ENCODE measurements at regions not wholly inside any gene's neighbourhood (a gene's known extent, or its start where the extent isn't known, plus 50 kb on each side); places are given as distances from the start of the nearest gene placed in this dataset.

DNA sequence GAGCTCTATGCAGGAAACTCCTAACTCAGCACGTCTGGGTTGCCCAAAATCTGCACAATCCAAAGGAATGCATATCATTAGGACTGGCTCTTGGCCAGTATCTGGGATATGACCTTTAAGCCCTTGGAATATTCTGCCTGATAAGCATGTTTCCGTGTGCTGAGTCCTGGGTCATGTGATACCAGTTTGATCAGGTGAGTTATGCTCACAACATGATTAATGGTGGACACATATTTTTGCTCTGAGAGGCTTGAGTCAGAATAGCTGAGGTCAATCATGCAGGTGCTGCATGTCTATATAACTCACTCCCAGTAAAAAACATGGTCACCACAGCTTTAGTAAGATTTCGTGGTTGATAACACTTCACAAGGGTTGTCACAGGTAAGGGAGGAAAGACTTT is 408.8 kb downstream of the YTHDC2 start:
- no peak overlapping the region for H3K9ac ChIP-seq (ENCODE audit: low read depth, low read length)
- H2BK120ac ChIP-seq (ENCODE audit: low read depth, low read length) = no peak overlapping the region
- H3K36me3 ChIP-seq (ENCODE audit: control insufficient read depth, insufficient read depth, low read length) = no peaks in the 10 kb centered on the region
- H3K4me3 ChIP-seq (ENCODE audit: insufficient read depth, low read depth, low read length) = no peak overlapping the region
- POLR2A ChIA-PET (ENCODE audit: unreplicated experiment) = no interaction called here
- no peaks in the 10 kb centered on the region for H4K20me1 ChIP-seq (ENCODE audit: insufficient read depth, low read length)
- dilution Hi-C loops (cut with HindIII; ENCODE audit: low sequenced_read_pairs, unreplicated experiment) (no loop called here), intact Hi-C loops (cut with micrococcal nuclease) (no loop called here), in situ Hi-C loops (cut with MboI; ENCODE audit: low sequenced_read_pairs) (no loop called here)
- no peak overlapping the region for H2BK5ac ChIP-seq (ENCODE audit: low read depth, low read length, poor library complexity, severe bottlenecking)
- H2BK15ac ChIP-seq (ENCODE audit: low read depth, low read length) = no peak overlapping the region
- no peaks in the 10 kb centered on the region for H3K27me3 ChIP-seq (ENCODE audit: control insufficient read depth, insufficient read depth, low read length)
- H4K5ac ChIP-seq (ENCODE audit: low read depth, low read length) = no peak overlapping the region
- H3K18ac ChIP-seq (ENCODE audit: low read depth, low read length) = no peak overlapping the region
- no peak overlapping the region for H2AK5ac ChIP-seq (ENCODE audit: low read depth, low read length)
- no peaks in the 10 kb centered on the region for H3K4me1 ChIP-seq (ENCODE audit: control insufficient read depth, insufficient read depth, low read length)
- no peak overlapping the region for H3K14ac ChIP-seq (replicated peaks; ENCODE audit: low read depth, low read length)
- no CpG with 5 or more reads among the region's 3 CpGs for WGBS, 2 experiments (ENCODE audit: extremely low coverage in 2 of 2, insufficient read length in 1 of 2)
- no peaks in the 10 kb centered on the region for H3K9me1 ChIP-seq (ENCODE audit: insufficient read depth, low read length)
- H3K79me1 ChIP-seq (ENCODE audit: low read depth in 1 of 2, low read length in 2 of 2) = no peaks in the 10 kb centered on the region
- no peak for TF ChIP-seq CEBPB (IDR thresholded peaks at IDR 0.05; ENCODE audit: low read depth, low read length)
- no peak for TF ChIP-seq BHLHE40 (IDR thresholded peaks at IDR 0.05; ENCODE audit: low read depth, low read length)
- no peak for TF ChIP-seq FOS (IDR thresholded peaks at IDR 0.05; ENCODE audit: low read depth, low read length)
- TF ChIP-seq MAZ (IDR thresholded peaks at IDR 0.05; ENCODE audit: borderline replicate concordance, low read depth, low read length) = no peak
- TF ChIP-seq, protein P1, sequence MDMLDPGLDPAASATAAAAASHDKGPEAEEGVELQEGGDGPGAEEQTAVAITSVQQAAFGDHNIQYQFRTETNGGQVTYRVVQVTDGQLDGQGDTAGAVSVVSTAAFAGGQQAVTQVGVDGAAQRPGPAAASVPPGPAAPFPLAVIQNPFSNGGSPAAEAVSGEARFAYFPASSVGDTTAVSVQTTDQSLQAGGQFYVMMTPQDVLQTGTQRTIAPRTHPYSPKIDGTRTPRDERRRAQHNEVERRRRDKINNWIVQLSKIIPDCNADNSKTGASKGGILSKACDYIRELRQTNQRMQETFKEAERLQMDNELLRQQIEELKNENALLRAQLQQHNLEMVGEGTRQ (IDR thresholded peaks at IDR 0.05; ENCODE audit: low read depth, low read length) = no peak
- TF ChIP-seq SMC3 (IDR thresholded peaks at IDR 0.05; ENCODE audit: low read depth, low read length) = no peak
- TF ChIP-seq MXI1 (IDR thresholded peaks at IDR 0.05; ENCODE audit: borderline replicate concordance, low read depth, low read length) = no peak
- TF ChIP-seq CHD1 (IDR thresholded peaks at IDR 0.05; ENCODE audit: low read depth, low read length) = no peak
- no peak for TF ChIP-seq NFE2L2 (IDR thresholded peaks at IDR 0.05; ENCODE audit: low read depth, low read length)
- TF ChIP-seq, protein P2, sequence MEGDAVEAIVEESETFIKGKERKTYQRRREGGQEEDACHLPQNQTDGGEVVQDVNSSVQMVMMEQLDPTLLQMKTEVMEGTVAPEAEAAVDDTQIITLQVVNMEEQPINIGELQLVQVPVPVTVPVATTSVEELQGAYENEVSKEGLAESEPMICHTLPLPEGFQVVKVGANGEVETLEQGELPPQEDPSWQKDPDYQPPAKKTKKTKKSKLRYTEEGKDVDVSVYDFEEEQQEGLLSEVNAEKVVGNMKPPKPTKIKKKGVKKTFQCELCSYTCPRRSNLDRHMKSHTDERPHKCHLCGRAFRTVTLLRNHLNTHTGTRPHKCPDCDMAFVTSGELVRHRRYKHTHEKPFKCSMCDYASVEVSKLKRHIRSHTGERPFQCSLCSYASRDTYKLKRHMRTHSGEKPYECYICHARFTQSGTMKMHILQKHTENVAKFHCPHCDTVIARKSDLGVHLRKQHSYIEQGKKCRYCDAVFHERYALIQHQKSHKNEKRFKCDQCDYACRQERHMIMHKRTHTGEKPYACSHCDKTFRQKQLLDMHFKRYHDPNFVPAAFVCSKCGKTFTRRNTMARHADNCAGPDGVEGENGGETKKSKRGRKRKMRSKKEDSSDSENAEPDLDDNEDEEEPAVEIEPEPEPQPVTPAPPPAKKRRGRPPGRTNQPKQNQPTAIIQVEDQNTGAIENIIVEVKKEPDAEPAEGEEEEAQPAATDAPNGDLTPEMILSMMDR (conservative IDR thresholded peaks at IDR 0.05; ENCODE audit: low read depth, low read length) = no peak
- TF ChIP-seq POLR2A (IDR thresholded peaks at IDR 0.05; ENCODE audit: low read depth, low read length) = no peak
- no peak for TF ChIP-seq RFX5 (IDR thresholded peaks at IDR 0.05; ENCODE audit: low read depth, low read length)
- no peak for TF ChIP-seq RAD21 (IDR thresholded peaks at IDR 0.05; ENCODE audit: low read length)
- no peak for TF ChIP-seq RCOR1 (IDR thresholded peaks at IDR 0.05; ENCODE audit: insufficient replicate concordance, low read length)
- TF ChIP-seq, protein P3, sequence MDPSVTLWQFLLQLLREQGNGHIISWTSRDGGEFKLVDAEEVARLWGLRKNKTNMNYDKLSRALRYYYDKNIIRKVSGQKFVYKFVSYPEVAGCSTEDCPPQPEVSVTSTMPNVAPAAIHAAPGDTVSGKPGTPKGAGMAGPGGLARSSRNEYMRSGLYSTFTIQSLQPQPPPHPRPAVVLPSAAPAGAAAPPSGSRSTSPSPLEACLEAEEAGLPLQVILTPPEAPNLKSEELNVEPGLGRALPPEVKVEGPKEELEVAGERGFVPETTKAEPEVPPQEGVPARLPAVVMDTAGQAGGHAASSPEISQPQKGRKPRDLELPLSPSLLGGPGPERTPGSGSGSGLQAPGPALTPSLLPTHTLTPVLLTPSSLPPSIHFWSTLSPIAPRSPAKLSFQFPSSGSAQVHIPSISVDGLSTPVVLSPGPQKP (IDR thresholded peaks at IDR 0.05; ENCODE audit: borderline replicate concordance, low read depth, low read length) = no peak
- H2AFZ ChIP-seq (replicated peaks; ENCODE audit: low read length, poor library complexity) = no peak overlapping the region
- DNase-seq (no peak), ATAC-seq (ENCODE audit: low read depth) (no peak)
- no peak overlapping the region for H3K23ac ChIP-seq (ENCODE audit: low read depth, low read length)
- no peak overlapping the region for H3K4me2 ChIP-seq (ENCODE audit: low read depth, low read length)
- no peak overlapping the region for H4K8ac ChIP-seq (ENCODE audit: low read depth in 2 of 2, low read length in 2 of 2)
- no peak overlapping the region for H3K27ac ChIP-seq (ENCODE audit: insufficient read depth, low read length)
- H2BK20ac ChIP-seq (ENCODE audit: low read depth, low read length) = no peak overlapping the region
- no peak overlapping the region for H2AK9ac ChIP-seq (replicated peaks; ENCODE audit: low read depth, low read length, poor library complexity)
- H3K56ac ChIP-seq (ENCODE audit: extremely low read depth, insufficient read depth, low read length) = no peak overlapping the region
- no peak overlapping the region for H4K91ac ChIP-seq (ENCODE audit: insufficient read depth, low read depth, low read length)
- no peak overlapping the region for H3K4ac ChIP-seq (ENCODE audit: low read depth, low read length)
- H3K9me3 ChIP-seq (ENCODE audit: control insufficient read depth, insufficient read depth, low read length) = no peaks in the 10 kb centered on the region
- BruUV-seq (replicated peaks) = no TSS peak
- CTCF ChIA-PET = no interaction called here
